Osteocyte (in vitro differentiated cells): ENCODE measurements at regions not wholly inside any gene's neighbourhood (a gene's known extent, or its start where the extent isn't known, plus 50 kb on each side); places are given as distances from the start of the nearest gene placed in this dataset.
"Not testable (repeated sequence)": the region's sequence is repeated elsewhere in the genome, so short reads cannot be mapped to it uniquely, and the experiment has no call there.

ENCODE experiments used
- DNase-seq: peaks from one replicate; pipeline ENCODE4 v3.0.0; 2021; ENCODE audit warnings: mixed read lengths; ENCODE audit not compliant: unreplicated experiment; ENCODE audit errors: extremely low spot score
- H3K27ac Mint-ChIP-seq: one replicate; pipeline ENCODE4 v1.8.0; 2021; ENCODE audit warnings: mild to moderate bottlenecking, mixed read lengths; ENCODE audit not compliant: unreplicated experiment
- H3K27me3 Mint-ChIP-seq: one replicate; pipeline ENCODE4 v1.8.0; 2021; ENCODE audit warnings: mixed read lengths; ENCODE audit not compliant: unreplicated experiment
- H3K36me3 Mint-ChIP-seq: one replicate; pipeline ENCODE4 v1.8.0; 2021; ENCODE audit warnings: mixed read lengths; ENCODE audit not compliant: unreplicated experiment
- H3K4me1 Mint-ChIP-seq: one replicate; pipeline ENCODE4 v1.8.0; 2021; ENCODE audit warnings: mixed read lengths; ENCODE audit not compliant: unreplicated experiment
- H3K4me3 Mint-ChIP-seq: one replicate; pipeline ENCODE4 v1.8.0; 2021; ENCODE audit warnings: mild to moderate bottlenecking, moderate library complexity, mixed read lengths; ENCODE audit not compliant: unreplicated experiment
- H3K9me3 Mint-ChIP-seq: one replicate; pipeline ENCODE4 v1.8.0; 2021; ENCODE audit warnings: mixed read lengths; ENCODE audit not compliant: unreplicated experiment
- TF ChIP-seq, protein P1 (sequence below): fragments of 200-600 bp; sonication (generic); IDR thresholded peaks from 2 replicates; pipeline ENCODE4 v1.5.0; 2021; ENCODE audit warnings: antibody characterized with exemption, mild to moderate bottlenecking, moderate library complexity

GRCh38 chr13:54033323-54033861, 1004.8 kb downstream of the OLFM4 start:
- Mint-ChIP-seq H3K27ac (no peak overlapping the region), H3K4me1 (no peaks in the 10 kb centered on the region), H3K36me3 (no peaks in the 10 kb centered on the region), H3K27me3 (no peaks in the 10 kb centered on the region), H3K9me3 (peaks cover 14% of the 10 kb centered on the region), H3K4me3 (no peak overlapping the region)
- DNase-seq: no peak
- TF ChIP-seq, protein P1, sequence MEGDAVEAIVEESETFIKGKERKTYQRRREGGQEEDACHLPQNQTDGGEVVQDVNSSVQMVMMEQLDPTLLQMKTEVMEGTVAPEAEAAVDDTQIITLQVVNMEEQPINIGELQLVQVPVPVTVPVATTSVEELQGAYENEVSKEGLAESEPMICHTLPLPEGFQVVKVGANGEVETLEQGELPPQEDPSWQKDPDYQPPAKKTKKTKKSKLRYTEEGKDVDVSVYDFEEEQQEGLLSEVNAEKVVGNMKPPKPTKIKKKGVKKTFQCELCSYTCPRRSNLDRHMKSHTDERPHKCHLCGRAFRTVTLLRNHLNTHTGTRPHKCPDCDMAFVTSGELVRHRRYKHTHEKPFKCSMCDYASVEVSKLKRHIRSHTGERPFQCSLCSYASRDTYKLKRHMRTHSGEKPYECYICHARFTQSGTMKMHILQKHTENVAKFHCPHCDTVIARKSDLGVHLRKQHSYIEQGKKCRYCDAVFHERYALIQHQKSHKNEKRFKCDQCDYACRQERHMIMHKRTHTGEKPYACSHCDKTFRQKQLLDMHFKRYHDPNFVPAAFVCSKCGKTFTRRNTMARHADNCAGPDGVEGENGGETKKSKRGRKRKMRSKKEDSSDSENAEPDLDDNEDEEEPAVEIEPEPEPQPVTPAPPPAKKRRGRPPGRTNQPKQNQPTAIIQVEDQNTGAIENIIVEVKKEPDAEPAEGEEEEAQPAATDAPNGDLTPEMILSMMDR: no peak

DNA sequence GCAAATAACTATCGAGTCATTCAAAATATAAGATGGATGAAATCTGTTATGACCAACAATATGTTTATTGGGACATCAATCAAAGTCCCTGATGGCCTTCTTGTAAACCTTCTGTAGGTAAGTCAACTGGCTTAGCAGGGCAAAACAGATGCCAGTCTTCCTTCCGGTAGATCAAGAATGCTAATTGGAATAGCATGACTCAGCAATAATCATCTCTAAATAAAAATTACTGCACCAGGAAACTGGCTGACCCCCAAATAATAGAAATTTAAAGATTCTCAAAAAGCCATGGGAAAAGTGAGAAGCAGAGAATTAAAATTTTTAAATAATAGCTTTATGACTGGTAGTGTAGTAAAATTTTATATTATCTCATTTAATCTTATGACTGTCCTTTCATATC, 1005.4 kb downstream of the OLFM4 start:
- peaks cover 10% of the 10 kb centered on the region for H3K9me3 Mint-ChIP-seq
- H3K27me3 Mint-ChIP-seq: no peaks in the 10 kb centered on the region
- no peak overlapping the region for H3K4me3 Mint-ChIP-seq
- no peaks in the 10 kb centered on the region for H3K36me3 Mint-ChIP-seq
- no peak for DNase-seq
- no peak overlapping the region for H3K27ac Mint-ChIP-seq
- TF ChIP-seq, protein P1: no peak
- no peaks in the 10 kb centered on the region for H3K4me1 Mint-ChIP-seq

DNA sequence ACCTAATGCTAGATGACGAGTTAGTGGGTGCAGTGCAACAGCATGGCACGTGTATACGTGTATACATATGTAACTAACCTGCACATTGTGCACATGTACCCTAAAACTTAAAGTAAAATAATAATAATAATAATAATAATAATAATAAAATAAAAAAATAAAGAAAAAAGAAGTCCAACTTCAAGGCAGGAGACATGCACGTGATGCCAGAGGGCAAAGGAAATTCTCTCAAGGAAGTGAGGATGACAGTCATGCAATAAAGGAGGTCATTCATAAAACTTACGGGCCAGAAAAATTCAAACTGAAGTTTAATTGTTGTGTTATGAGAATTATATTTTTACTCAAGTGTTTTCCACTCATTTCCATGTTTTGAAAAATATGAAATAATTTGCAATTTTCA, 1028.8 kb downstream of the OLFM4 start:
- H3K27ac Mint-ChIP-seq, DNase-seq, H3K27me3 Mint-ChIP-seq, H3K4me3 Mint-ChIP-seq, H3K36me3 Mint-ChIP-seq, H3K4me1 Mint-ChIP-seq: not testable (repeated sequence)
- H3K9me3 Mint-ChIP-seq: peaks cover 13% of the 10 kb centered on the region

DNA sequence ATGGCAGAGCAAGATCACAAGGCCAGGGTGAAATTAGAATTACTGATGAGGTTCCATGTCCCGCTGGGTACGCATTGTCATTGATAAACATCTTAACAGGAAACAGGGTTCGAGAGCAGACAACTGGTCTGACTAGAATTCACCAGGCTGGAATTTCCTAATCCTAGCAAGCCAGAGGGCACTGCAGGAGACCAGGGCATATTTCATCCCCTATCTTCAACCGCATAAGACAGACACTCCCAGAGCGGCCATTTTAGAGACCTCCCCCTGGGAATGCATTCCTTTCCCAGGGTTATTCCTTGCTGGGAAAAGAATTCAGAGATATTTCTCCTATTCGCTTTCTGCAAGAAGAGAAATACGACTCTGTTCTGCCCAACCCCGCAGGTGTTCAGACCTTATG, 1041.3 kb downstream of the OLFM4 start:
- not testable (repeated sequence) for H3K36me3 Mint-ChIP-seq, H3K27ac Mint-ChIP-seq, DNase-seq, H3K4me1 Mint-ChIP-seq, H3K4me3 Mint-ChIP-seq, H3K27me3 Mint-ChIP-seq
- H3K9me3 Mint-ChIP-seq: peaks cover 51% of the 10 kb centered on the region

DNA sequence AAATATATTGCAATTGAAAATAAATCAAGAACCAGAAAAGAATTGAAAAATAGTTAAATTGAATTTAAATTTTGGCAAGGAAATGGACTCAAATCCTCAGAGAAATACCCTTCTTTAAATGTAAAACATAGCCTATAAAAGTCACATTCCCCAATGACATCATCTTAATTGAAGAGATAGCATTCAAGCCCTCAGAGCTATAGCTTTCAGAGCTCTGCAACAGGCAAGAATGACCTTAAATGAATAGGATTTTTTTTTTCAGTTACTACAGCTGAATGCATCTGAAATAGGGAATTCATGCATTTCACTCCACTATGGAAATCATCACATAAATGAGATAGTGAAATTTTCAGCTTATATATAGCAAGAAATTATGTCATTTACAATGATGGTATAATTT, 1049.0 kb downstream of the OLFM4 start:
- Mint-ChIP-seq H3K36me3 (no peaks in the 10 kb centered on the region), H3K4me1 (no peaks in the 10 kb centered on the region), H3K27me3 (no peaks in the 10 kb centered on the region), H3K9me3 (peaks cover 25% of the 10 kb centered on the region), H3K4me3 (no peak overlapping the region), H3K27ac (no peak overlapping the region)
- no peak for DNase-seq
- TF ChIP-seq, protein P1: no peak

DNA sequence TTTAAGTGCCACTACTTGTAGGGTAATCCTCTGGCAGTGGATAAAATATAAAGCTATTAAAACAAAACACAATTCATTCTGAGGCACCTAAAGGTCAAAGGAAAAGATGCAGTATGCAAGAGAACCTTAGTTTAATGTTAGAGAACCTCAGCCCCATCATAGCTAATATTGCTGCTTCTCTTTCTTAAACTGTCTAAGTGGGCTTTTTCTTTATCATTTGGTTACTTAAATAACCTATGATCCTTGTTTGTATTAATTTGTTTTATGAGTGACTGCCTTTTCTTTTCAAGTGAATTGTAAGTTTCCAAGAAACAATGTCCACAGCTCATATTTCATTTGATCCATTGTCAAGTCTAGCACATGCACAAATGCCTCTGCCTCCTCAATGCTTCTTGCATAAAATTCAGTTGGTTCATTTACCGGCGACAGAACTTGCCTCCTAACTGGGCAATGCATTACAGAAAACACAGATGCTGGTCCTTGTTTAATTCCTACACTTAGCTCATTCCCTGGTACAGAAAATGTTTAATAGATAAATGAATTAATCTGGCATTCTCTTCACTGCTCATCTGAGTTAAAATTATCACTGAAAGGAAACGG, 1049.8 kb downstream of the OLFM4 start:
- H3K27ac Mint-ChIP-seq: no peak overlapping the region
- TF ChIP-seq, protein P1: no peak
- H3K4me1 Mint-ChIP-seq: no peaks in the 10 kb centered on the region
- H3K4me3 Mint-ChIP-seq: no peak overlapping the region
- no peaks in the 10 kb centered on the region for H3K36me3 Mint-ChIP-seq
- peaks cover 27% of the 10 kb centered on the region for H3K9me3 Mint-ChIP-seq
- DNase-seq: no peak
- H3K27me3 Mint-ChIP-seq: no peaks in the 10 kb centered on the region

DNA sequence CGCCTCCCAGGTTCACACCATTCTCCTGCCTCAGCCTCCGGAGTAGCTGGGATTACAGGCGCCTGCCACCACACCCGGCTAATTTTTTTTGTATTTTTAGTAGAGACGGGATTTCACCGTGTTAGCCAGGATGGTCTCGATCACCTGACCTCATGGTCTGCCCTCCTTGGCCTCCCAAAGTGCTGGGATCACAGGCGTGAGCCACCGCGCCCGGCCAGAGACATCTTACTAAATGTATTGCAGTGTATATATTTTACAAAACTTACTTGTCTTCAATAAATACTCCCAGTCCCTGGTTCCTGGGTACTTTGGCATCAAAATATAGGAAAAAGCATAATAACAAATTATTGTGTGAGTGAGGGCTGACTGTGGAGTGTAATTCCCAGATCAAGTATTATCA, 1053.7 kb downstream of the OLFM4 start:
- H3K4me3 Mint-ChIP-seq, H3K27me3 Mint-ChIP-seq, H3K4me1 Mint-ChIP-seq, H3K36me3 Mint-ChIP-seq, DNase-seq, H3K27ac Mint-ChIP-seq: not testable (repeated sequence)
- H3K9me3 Mint-ChIP-seq: peaks cover 49% of the 10 kb centered on the region
